ENCODE measurements at regions not wholly inside any gene's neighbourhood (a gene's known extent, or its start where the extent isn't known, plus 50 kb on each side); places are given as distances from the start of the nearest gene placed in this dataset.

DNA sequence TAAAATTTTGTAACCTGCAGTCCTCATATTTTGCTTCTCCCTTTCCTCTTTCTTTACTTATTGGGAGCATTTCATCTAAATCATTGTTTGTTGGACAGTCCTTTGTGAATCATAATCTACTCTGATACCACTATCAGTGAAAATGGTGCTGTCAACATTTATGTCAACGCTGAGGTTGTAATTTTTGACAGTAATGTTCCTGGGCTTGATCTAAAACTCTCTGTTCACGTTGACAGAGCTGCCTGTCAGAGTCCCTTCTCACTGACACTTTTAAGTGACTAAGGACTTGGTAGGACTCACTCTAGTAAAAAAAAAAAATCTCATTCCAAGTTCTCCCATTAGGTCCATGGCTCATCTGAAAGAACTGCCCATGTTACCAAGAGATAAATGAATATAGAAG is 1640.8 kb upstream of the PIK3C3 start:
- TF ChIP-seq, protein P1, sequence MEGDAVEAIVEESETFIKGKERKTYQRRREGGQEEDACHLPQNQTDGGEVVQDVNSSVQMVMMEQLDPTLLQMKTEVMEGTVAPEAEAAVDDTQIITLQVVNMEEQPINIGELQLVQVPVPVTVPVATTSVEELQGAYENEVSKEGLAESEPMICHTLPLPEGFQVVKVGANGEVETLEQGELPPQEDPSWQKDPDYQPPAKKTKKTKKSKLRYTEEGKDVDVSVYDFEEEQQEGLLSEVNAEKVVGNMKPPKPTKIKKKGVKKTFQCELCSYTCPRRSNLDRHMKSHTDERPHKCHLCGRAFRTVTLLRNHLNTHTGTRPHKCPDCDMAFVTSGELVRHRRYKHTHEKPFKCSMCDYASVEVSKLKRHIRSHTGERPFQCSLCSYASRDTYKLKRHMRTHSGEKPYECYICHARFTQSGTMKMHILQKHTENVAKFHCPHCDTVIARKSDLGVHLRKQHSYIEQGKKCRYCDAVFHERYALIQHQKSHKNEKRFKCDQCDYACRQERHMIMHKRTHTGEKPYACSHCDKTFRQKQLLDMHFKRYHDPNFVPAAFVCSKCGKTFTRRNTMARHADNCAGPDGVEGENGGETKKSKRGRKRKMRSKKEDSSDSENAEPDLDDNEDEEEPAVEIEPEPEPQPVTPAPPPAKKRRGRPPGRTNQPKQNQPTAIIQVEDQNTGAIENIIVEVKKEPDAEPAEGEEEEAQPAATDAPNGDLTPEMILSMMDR (IDR thresholded peaks at IDR 0.05), result no peak
- no peak for TF ChIP-seq POLR2A (IDR thresholded peaks at IDR 0.05)
